Loucy (cell line): ENCODE measurements at regions not wholly inside any gene's neighbourhood (a gene's known extent, or its start where the extent isn't known, plus 50 kb on each side); places are given as distances from the start of the nearest gene placed in this dataset.

Experiments used
- H2AFZ ChIP-seq: fragments of 200-600 bp; sonication (generic); 2 replicates; pipeline ENCODE4 v1.6.0; 2016; ENCODE audit warnings: antibody characterized with exemption, mild to moderate bottlenecking, low read length, moderate library complexity
- H3F3A ChIP-seq: fragments of 200-600 bp; 2 replicates; pipeline ENCODE4 v1.6.0; 2016; ENCODE audit warnings: antibody characterized with exemption, low read depth, mild to moderate bottlenecking
- H3K27me3 ChIP-seq: fragments of 200-600 bp; sonication (generic); 2 replicates; pipeline ENCODE4 v1.6.1; 2014; ENCODE audit warnings: low read length, mild to moderate bottlenecking; ENCODE audit not compliant: insufficient read depth, poor library complexity, severe bottlenecking
- H3K36me3 ChIP-seq: fragments of 200-600 bp; sonication (generic); 2 replicates; pipeline ENCODE4 v1.6.1; 2016; ENCODE audit warnings: low read length; ENCODE audit not compliant: insufficient read depth
- H3K4me1 ChIP-seq: fragments of 200-600 bp; sonication (generic); 2 replicates; pipeline ENCODE4 v1.5.1; 2014; ENCODE audit warnings: low read length, mild to moderate bottlenecking; ENCODE audit not compliant: insufficient read depth, poor library complexity, severe bottlenecking
- H3K4me2 ChIP-seq: fragments of 200-600 bp; sonication (generic); 2 replicates; pipeline ENCODE4 v1.6.0; 2014; ENCODE audit warnings: antibody characterized with exemption, low read length, low read depth, mild to moderate bottlenecking; ENCODE audit not compliant: poor library complexity, severe bottlenecking
- H3K4me3 ChIP-seq: fragments of 200-600 bp; sonication (generic); 2 replicates; pipeline ENCODE4 v1.5.1; 2014; ENCODE audit warnings: low read length, mild to moderate bottlenecking, mixed read lengths; ENCODE audit not compliant: poor library complexity, severe bottlenecking
- H3K79me2 ChIP-seq: fragments of 200-600 bp; sonication (generic); 2 replicates; pipeline ENCODE4 v1.6.1; 2014; ENCODE audit warnings: low read length; ENCODE audit not compliant: insufficient read depth
- H3K9ac ChIP-seq: fragments of 200-600 bp; sonication (generic); 2 replicates; pipeline ENCODE4 v1.6.0; 2014; ENCODE audit warnings: mild to moderate bottlenecking, low read depth, low read length, moderate library complexity; ENCODE audit not compliant: poor library complexity, severe bottlenecking
- H3K9me2 ChIP-seq: fragments of 200-600 bp; sonication (generic); replicated peaks from 2 replicates; pipeline ENCODE4 v1.6.1; 2016; ENCODE audit warnings: low read depth, low read length, mixed read lengths
- H3K9me3 ChIP-seq: fragments of 200-600 bp; sonication (generic); 2 replicates; pipeline ENCODE4 v1.6.1; 2014; ENCODE audit warnings: mild to moderate bottlenecking, antibody characterized with exemption, low read length, low read depth; ENCODE audit not compliant: insufficient read depth
- H4K20me1 ChIP-seq: fragments of 200-600 bp; sonication (generic); 2 replicates; pipeline ENCODE4 v1.6.0; 2014; ENCODE audit warnings: antibody characterized with exemption, low read length, mild to moderate bottlenecking; ENCODE audit not compliant: insufficient read depth, poor library complexity, severe bottlenecking
- EZH2phosphoT487 ChIP-seq: fragments of 200-600 bp; IDR thresholded peaks from 2 replicates; pipeline ENCODE4 v1.6.1; 2018; ENCODE audit warnings: antibody characterized with exemption, mild to moderate bottlenecking, moderate library complexity, borderline replicate concordance
- TF ChIP-seq, protein P1 (sequence below): fragments of 200-600 bp; sonication (generic); conservative IDR thresholded peaks from 2 replicates; pipeline ENCODE4 v1.5.1; 2014; ENCODE audit warnings: mild to moderate bottlenecking, antibody characterized with exemption, low read length

DNA sequence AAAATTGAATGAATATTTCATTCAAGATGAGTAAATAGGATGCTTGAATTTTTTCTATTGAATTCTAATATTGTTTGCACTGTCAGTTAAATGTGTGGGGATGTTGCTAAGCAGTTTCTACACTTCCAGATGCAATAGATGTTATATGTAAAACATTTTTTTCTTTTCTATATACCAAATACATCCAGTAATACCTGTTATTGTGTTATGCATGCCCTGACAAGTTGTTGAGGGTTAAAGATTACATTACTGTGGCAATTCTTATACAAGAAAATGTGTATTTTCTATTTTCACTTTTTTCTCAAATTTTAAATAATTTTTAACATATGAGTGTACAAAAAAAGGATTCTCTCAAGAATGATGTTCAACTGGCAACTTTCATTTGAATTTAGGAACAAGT, 713.9 kb downstream of the GATA3 start:
- TF ChIP-seq EZH2phosphoT487: no peak
- TF ChIP-seq, protein P1, sequence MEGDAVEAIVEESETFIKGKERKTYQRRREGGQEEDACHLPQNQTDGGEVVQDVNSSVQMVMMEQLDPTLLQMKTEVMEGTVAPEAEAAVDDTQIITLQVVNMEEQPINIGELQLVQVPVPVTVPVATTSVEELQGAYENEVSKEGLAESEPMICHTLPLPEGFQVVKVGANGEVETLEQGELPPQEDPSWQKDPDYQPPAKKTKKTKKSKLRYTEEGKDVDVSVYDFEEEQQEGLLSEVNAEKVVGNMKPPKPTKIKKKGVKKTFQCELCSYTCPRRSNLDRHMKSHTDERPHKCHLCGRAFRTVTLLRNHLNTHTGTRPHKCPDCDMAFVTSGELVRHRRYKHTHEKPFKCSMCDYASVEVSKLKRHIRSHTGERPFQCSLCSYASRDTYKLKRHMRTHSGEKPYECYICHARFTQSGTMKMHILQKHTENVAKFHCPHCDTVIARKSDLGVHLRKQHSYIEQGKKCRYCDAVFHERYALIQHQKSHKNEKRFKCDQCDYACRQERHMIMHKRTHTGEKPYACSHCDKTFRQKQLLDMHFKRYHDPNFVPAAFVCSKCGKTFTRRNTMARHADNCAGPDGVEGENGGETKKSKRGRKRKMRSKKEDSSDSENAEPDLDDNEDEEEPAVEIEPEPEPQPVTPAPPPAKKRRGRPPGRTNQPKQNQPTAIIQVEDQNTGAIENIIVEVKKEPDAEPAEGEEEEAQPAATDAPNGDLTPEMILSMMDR: no peak
- Histone ChIP-seq H3K4me2 (no peak overlapping the region), H3K9me2 (no peaks in the 10 kb centered on the region), H3K79me2 (no peaks in the 10 kb centered on the region), H3K36me3 (no peaks in the 10 kb centered on the region), H3K9ac (no peak overlapping the region), H3K4me3 (no peak overlapping the region), H2AFZ (no peak overlapping the region), H3K27me3 (no peaks in the 10 kb centered on the region), H3F3A (no peaks in the 10 kb centered on the region), H4K20me1 (no peaks in the 10 kb centered on the region), H3K4me1 (no peaks in the 10 kb centered on the region), H3K9me3 (no peaks in the 10 kb centered on the region)

DNA sequence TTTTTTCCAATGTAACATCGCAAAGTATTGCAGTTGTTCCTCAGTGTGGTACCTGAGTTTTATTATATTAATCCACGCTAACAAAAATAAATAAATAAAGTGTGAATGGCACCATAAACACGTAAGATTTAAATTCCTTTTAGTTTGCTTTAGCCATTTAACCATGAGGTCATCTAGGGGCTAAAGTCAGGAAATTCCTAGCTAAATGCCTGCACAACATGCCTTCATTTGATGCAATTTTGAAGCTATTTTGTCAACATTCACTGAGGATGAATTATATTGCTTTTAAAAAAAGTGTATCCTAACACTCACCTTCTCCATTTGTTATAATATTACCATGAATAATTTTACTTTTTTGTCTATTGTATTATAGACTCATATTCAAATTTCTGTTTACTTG, 714.4 kb downstream of the GATA3 start:
- H2AFZ ChIP-seq: no peak overlapping the region
- H3K36me3 ChIP-seq: no peaks in the 10 kb centered on the region
- no peaks in the 10 kb centered on the region for H3F3A ChIP-seq
- H4K20me1 ChIP-seq: no peaks in the 10 kb centered on the region
- H3K79me2 ChIP-seq: no peaks in the 10 kb centered on the region
- no peak overlapping the region for H3K9ac ChIP-seq
- H3K4me1 ChIP-seq: no peaks in the 10 kb centered on the region
- no peaks in the 10 kb centered on the region for H3K27me3 ChIP-seq
- H3K9me3 ChIP-seq: no peaks in the 10 kb centered on the region
- no peak overlapping the region for H3K4me3 ChIP-seq
- TF ChIP-seq, protein P1: no peak
- TF ChIP-seq EZH2phosphoT487: no peak
- H3K9me2 ChIP-seq: no peaks in the 10 kb centered on the region
- H3K4me2 ChIP-seq: no peak overlapping the region

DNA sequence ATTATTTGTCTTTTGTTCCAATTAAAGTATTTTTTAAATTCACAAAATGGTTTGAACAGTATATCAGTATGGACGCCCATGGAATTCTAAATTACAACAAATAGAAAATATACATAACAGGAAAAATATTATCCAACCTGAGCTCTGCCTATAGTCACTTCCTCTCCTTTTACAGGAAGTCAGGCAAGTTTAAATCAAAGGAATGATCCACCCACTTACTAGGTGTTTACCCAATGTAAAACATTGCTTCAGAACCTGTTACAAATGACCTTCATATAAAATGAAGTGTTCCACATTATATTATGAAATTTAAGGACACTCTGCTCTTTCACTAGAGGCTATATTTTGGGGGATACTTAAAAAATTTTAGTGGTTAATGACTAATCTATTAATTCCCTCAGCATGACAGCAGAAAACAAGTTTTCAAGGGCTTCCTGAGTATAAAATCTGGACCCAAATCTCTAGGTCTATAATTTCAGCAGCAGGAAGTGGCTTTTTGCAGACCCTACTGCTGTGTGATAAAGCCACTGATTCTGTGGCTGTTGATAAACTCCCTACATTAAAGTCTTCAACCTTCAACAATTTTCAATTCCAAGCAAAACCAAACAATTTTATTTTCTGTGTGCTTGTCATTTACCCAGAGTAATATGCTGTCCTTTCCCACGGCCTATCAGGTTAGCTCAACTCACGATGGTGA, 722.6 kb downstream of the GATA3 start:
- H3K4me1 ChIP-seq: no peaks in the 10 kb centered on the region
- H3K9me2 ChIP-seq: no peaks in the 10 kb centered on the region
- TF ChIP-seq, protein P1: no peak
- no peak for TF ChIP-seq EZH2phosphoT487

More for the DNA sequence above, 722.6 kb downstream of the GATA3 start:
- no peaks in the 10 kb centered on the region for H3K79me2 ChIP-seq
- no peaks in the 10 kb centered on the region for H3K27me3 ChIP-seq
- no peak overlapping the region for H3K4me3 ChIP-seq
- H3F3A ChIP-seq: no peaks in the 10 kb centered on the region
- H3K36me3 ChIP-seq: no peaks in the 10 kb centered on the region
- no peak overlapping the region for H3K9ac ChIP-seq
- no peak overlapping the region for H3K4me2 ChIP-seq
- no peak overlapping the region for H2AFZ ChIP-seq
- H4K20me1 ChIP-seq: no peaks in the 10 kb centered on the region
- H3K9me3 ChIP-seq: no peaks in the 10 kb centered on the region
